Caco-2 (cell line): ENCODE measurements at regions not wholly inside any gene's neighbourhood (a gene's known extent, or its start where the extent isn't known, plus 50 kb on each side); places are given as distances from the start of the nearest gene placed in this dataset.

Experiments
- BruUV-seq: library from RNA; stranded (reverse); fragments of 400-500 nt; replicated peaks from 2 replicates; lab custom pipeline; 2021; lab: Mats Ljungman, UMichigan
- CTCF ChIA-PET: fragments of 300-600 bp; sonication (Branson Sonifier 250); formaldehyde crosslinking; loops from one replicate; lab custom pipeline; 2022; ENCODE audit warnings: antibody characterized with exemption; lab: Charles Lee
- POLR2A ChIA-PET: fragments of 300-600 bp; sonication (Branson Sonifier 250); formaldehyde crosslinking; loops from one replicate; lab custom pipeline; 2022; ENCODE audit warnings: antibody characterized with exemption; lab: Charles Lee
- DNase-seq, 2 experiments: peaks; one replicate each; pipeline versions ENCODE4 v3.0.0 to v3.0.0-alpha.2; 2020 to 2022
- H3K27me3 ChIP-seq: replicated peaks from 2 replicates; pipeline ENCODE4 v1.6.0; 2011; ENCODE audit warnings: low read length; ENCODE audit not compliant: control insufficient read depth, insufficient read depth
- H3K36me3 ChIP-seq: 2 replicates; pipeline ENCODE4 v1.5.1; 2011; ENCODE audit warnings: low read length; ENCODE audit not compliant: control insufficient read depth, insufficient read depth
- H3K4me1 ChIP-seq: fragments of 250-450 bp; sonication (Bioruptor Pico); 2 replicates; pipeline ENCODE4 v1.5.1; 2020; ENCODE audit warnings: mild to moderate bottlenecking
- H3K4me3 ChIP-seq: 2 replicates; pipeline ENCODE4 v1.5.1; 2011; ENCODE audit warnings: low read depth, mild to moderate bottlenecking, control low read depth, low read length
- H3K9me3 ChIP-seq: fragments of 250-450 bp; sonication (Bioruptor Pico); 2 replicates; pipeline ENCODE4 v1.5.1; 2020; ENCODE audit warnings: mild to moderate bottlenecking, moderate library complexity
- H3K27ac Mint-ChIP-seq: one replicate; pipeline ENCODE4 v1.8.0; 2022; ENCODE audit warnings: mixed read lengths; ENCODE audit not compliant: unreplicated experiment
- H3K27me3 Mint-ChIP-seq: one replicate; pipeline ENCODE4 v1.8.0; 2022; ENCODE audit warnings: mixed read lengths; ENCODE audit not compliant: insufficient read depth, unreplicated experiment
- H3K36me3 Mint-ChIP-seq: one replicate; pipeline ENCODE4 v1.8.0; 2022; ENCODE audit warnings: mild to moderate bottlenecking, mixed read lengths; ENCODE audit not compliant: insufficient read depth, unreplicated experiment
- H3K4me1 Mint-ChIP-seq: one replicate; pipeline ENCODE4 v1.8.0; 2022; ENCODE audit warnings: low read depth, mixed read lengths; ENCODE audit not compliant: unreplicated experiment
- H3K4me3 Mint-ChIP-seq: one replicate; pipeline ENCODE4 v1.8.0; 2022; ENCODE audit warnings: mild to moderate bottlenecking, moderate library complexity, mixed read lengths; ENCODE audit not compliant: unreplicated experiment
- H3K9me3 Mint-ChIP-seq: one replicate; pipeline ENCODE4 v1.8.0; 2022; ENCODE audit warnings: mixed read lengths; ENCODE audit not compliant: unreplicated experiment
- CTCF ChIP-seq, 2 experiments: fragments of 200-600 bp in 1 of 2; IDR thresholded peaks; 1 replicate in 1 of 2; 2 replicates in 1 of 2; pipeline versions ENCODE4 v1.5.1 to v1.8.0; 2011 to 2022; ENCODE audit warnings: antibody characterized with exemption in 1 of 2, control low read depth in 1 of 2, inconsistent platforms in 1 of 2, low read depth in 1 of 2, low read length in 1 of 2, mild to moderate bottlenecking in 1 of 2, moderate library complexity in 1 of 2; ENCODE audit not compliant: insufficient read depth in 1 of 2, severe bottlenecking in 1 of 2, unreplicated experiment in 1 of 2
- intact Hi-C: fragments of 100-400 bp; cut with micrococcal nuclease; formaldehyde crosslinking; loops from one replicate; pipeline ENCODE4 v1.10.0; 2022; ENCODE audit not compliant: unreplicated experiment

GRCh38 chr7:116142850-116143249 is 67.5 kb upstream of the TES start:
- Histone ChIP-seq H3K4me3 (no peak overlapping the region), H3K4me1 (0 out of 2 replicates have a peak, but pooled peaks cover 9% of the 10 kb centered on the region), H3K9me3 (no peaks in the 10 kb centered on the region), H3K36me3 (no peaks in the 10 kb centered on the region), H3K27me3 (no peaks in the 10 kb centered on the region)
- Mint-ChIP-seq H3K27me3 (no peaks in the 10 kb centered on the region), H3K36me3 (no peaks in the 10 kb centered on the region), H3K9me3 (no peaks in the 10 kb centered on the region), H3K27ac (no peak overlapping the region), H3K4me1 (peaks cover 9% of the 10 kb centered on the region), H3K4me3 (no peak overlapping the region)
- intact Hi-C loops, result no loop called here
- ChIA-PET CTCF (no interaction called here), POLR2A (no interaction called here)
- no peak for DNase-seq
- no peak for TF ChIP-seq CTCF (IDR thresholded peaks at IDR 0.05; ENCODE audit: insufficient read depth in 1 of 2, low read depth in 1 of 2, low read length in 1 of 2, severe bottlenecking in 1 of 2, unreplicated experiment in 1 of 2)
- no TSS peak for BruUV-seq

- BruUV-seq, result no TSS peak
- intact Hi-C loops, result no loop called here
- H3K27me3 ChIP-seq, result no peaks in the 10 kb centered on the region
- Mint-ChIP-seq H3K36me3 (no peaks in the 10 kb centered on the region), H3K27me3 (no peaks in the 10 kb centered on the region), H3K4me1 (no peaks in the 10 kb centered on the region), H3K4me3 (no peak overlapping the region), H3K9me3 (no peaks in the 10 kb centered on the region), H3K27ac (no peak overlapping the region)
- no peak overlapping the region for H3K4me3 ChIP-seq
- no peaks in the 10 kb centered on the region for H3K9me3 ChIP-seq
- ChIA-PET POLR2A (no interaction called here), CTCF (no interaction called here)
- no peaks in the 10 kb centered on the region for H3K36me3 ChIP-seq
- H3K4me1 ChIP-seq, result no peaks in the 10 kb centered on the region
- no peak for TF ChIP-seq CTCF (IDR thresholded peaks at IDR 0.05; ENCODE audit: insufficient read depth in 1 of 2, low read depth in 1 of 2, low read length in 1 of 2, severe bottlenecking in 1 of 2, unreplicated experiment in 1 of 2)
- DNase-seq, result no peak
Observed at GRCh38 chr7:116145245-116145852, 65.0 kb upstream of the TES start.

GRCh38 chr7:116148108-116148507 is 62.2 kb upstream of the TES start:
- peaks cover 7% of the 10 kb centered on the region for H3K4me1 Mint-ChIP-seq
- Histone ChIP-seq H3K4me3 (no peak overlapping the region), H3K27me3 (no peaks in the 10 kb centered on the region), H3K9me3 (no peaks in the 10 kb centered on the region), H3K4me1 (no peaks in the 10 kb centered on the region), H3K36me3 (no peaks in the 10 kb centered on the region)
- TF ChIP-seq CTCF (IDR thresholded peaks at IDR 0.05; ENCODE audit: insufficient read depth in 1 of 2, low read depth in 1 of 2, low read length in 1 of 2, severe bottlenecking in 1 of 2, unreplicated experiment in 1 of 2), result no peak
- no peak overlapping the region for H3K27ac Mint-ChIP-seq
- intact Hi-C loops, result no loop called here
- no peaks in the 10 kb centered on the region for H3K9me3 Mint-ChIP-seq
- ChIA-PET CTCF (interaction anchor here (0.7 kb wide), 1 partner anchor 62 kb away, joined by 4 read pairs; the partner anchor contains the start of gene TES), POLR2A (no interaction called here)
- no TSS peak for BruUV-seq
- DNase-seq, result no peak
- H3K27me3 Mint-ChIP-seq, result no peaks in the 10 kb centered on the region
- H3K36me3 Mint-ChIP-seq, result no peaks in the 10 kb centered on the region
- H3K4me3 Mint-ChIP-seq, result no peak overlapping the region
